GM21529 (cell line): ENCODE measurements at regions not wholly inside any gene's neighbourhood (a gene's known extent, or its start where the extent isn't known, plus 50 kb on each side); places are given as distances from the start of the nearest gene placed in this dataset.

Source experiments
- ATAC-seq: cut with Tn5 transposase; IDR thresholded peaks from one replicate; pipeline ENCODE4 v1.9.1; 2021; ENCODE audit not compliant: unreplicated experiment

DNA sequence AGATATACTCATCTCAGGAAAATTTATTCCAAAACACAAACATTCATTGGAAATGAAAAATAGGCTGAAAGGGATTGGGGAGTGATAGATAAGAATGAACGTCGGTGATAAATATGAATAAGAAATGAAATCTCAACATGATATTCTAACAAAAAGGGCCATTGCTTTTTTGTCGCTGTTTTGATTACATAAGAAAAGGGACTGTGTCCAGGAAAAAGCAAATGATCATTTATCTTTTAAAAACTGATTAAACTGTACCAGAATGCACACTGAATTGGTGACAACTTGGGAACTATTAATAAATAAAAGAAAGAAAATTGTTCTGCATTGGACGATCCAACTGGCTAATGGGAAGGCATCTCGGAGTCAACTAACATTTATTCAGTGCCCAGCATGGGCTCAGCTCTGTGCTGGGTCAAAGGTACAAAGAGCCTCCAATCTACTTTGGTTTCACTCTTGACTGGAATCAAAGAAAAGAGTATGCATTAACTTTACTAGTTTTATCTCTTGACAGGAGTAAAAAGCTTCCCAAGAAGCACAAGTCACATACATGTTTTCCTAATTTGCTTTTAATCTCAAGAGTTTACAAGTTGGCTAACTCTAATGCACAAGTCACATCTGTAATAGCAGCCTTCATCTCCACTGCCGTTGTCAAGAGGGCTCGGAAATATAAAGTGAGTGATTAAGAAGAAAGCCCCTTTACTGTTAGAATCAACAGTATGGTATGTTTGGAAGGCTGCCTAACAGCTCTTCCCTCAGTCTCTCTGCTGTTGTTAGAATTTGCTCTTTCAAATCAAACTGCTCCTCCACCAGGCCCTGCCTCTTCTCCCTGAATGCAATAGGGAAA lies 280.0 kb downstream of the IGSF11 start:
- no peak for ATAC-seq

GRCh38 chr3:118755253-118755801 lies 279.3 kb downstream of the IGSF11 start:
- ATAC-seq: no peak

DNA sequence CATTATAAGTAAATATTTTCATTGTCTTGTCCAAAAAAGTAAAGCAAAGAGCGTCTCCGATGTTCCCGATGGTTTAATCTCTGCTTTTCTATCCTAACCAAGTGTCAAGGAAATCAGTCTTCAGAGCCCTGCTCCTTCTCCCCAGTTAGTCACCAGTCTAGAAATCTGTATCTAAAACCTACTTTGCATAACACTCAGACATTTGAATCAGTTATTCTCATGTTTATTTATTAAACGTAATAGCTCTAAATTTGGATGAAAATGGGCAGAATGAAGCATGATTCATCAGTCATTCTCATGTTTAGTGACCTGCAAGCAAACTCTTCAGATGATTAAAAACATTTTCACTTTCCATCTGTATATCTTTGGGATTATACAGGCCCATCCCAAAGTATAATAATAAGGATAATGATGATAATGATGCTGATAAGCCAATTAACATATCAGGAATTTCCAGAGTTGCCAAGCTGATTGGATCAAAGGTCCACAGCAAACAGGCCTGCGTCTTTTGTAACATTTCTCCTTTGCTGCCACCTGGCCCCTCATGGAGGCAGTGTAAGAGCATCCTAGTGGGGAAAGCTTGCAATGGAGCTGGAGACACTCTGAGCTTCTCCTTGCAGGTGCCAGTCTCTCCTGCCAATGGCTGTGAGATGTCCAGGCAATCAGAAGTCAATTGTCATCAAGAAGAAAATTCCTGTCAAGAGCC lies 273.9 kb downstream of the IGSF11 start:
- peak; percentile 54 for ATAC-seq

DNA sequence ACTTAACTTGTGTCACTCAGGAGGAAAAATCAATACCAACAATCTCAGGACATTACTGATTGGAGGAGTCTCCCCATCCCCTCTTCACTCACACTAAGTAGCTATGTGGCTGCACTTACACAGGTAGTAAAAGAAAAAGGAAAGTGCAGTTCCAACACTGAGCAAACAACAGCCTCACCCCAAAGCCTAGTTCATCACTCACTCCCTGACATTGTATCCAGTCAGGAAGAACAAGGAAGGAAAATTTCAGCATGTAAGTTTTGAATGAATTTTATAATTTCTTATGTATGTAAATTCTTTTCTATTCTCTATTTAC lies 273.4 kb downstream of the IGSF11 start:
- peak; percentile 33 for ATAC-seq

DNA sequence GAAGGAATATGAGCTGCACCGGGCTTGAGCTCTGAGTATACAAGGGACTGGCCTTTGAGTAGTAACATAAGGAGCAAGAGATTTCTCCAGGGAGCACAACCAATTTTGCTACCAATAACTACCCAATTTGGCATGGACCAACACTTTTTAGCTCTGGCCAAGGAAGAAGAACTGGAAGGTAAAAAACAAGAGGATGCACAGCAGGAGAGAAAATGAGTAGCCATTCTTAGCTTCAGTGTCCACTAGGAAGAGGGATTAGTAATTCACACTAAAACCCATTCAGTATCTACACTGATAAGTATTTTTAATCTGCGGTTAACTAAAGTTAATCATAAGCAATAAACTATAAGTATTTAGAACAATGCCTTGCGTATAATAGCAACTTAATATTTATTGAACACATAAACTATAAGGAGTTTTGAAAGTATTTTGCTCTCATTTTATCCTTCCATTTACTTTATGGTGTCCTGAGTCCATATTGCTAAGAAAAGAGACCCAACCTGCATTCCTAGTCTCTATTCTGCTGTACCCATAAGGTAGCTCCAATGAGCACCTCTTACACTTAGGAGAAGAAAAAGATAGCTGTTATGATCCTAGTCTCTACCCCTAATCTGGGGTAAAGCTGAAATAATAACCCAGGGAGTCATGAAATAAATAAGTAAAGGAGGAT lies 268.9 kb downstream of the IGSF11 start:
- no peak for ATAC-seq

GRCh38 chr3:118766306-118766669 lies 268.4 kb downstream of the IGSF11 start:
- no peak for ATAC-seq

- ATAC-seq: no peak
Observed at GRCh38 chr3:118772036-118772435, 262.6 kb downstream of the IGSF11 start.

DNA sequence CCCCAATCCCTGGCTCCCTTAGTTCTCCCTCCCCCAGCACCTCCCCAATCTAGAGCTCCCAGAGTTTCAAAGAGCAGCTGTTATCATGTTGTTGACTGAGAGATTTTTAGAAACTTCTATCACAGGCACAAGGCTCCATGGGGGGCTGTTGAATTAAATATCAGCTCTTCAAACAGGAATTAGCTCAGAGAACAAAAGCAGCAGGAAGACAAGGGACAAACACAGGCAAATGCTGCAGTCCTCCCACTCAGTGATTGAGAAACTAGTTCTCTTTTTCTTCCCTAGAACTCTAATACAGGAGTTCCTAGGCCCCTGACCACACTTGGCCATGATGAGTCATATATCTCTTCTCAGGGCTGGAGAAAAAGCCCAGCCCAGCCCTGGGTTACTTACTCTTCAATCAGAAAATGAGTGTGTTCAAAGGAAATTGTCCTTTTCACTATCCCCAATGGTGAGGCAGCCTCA lies 262.1 kb downstream of the IGSF11 start:
- peak; percentile 98 for ATAC-seq

DNA sequence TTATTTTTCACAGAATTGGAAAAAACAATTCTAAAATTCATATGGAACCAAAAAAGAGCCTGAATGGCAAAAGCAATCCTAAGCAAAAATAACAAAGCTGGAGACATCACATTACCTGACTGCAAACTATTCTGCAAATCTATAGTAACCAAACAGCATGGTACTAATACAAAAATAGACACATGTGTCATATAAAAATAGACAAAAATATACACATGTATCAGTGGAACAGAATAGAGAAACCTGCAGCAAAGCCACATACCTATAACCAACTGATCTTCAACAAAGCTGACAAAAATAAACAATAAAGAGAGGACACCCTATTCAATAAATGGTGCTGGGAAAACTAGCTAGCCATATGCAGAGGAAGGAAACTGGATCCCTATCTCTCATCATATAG lies 259.6 kb downstream of the IGSF11 start:
- ATAC-seq: no peak

DNA sequence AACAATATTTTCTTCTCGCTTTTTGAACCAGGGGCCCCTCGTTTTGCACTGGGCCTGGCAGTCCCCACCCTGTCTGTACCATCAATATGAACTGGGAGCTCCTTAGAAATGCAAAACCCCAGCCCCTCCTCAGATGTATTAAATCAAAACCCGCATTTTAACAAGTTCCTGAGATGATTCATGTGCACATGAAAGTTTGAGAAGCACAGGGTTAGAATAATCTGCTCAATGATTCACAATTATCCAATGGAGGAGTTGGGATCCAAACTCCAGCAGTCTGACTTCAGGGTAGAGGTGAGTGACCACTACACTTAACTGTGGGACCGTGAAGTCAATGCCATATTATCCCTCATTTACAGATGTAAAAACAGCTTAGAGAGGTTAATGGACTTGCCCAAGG lies 256.4 kb downstream of the IGSF11 start:
- no peak for ATAC-seq

DNA sequence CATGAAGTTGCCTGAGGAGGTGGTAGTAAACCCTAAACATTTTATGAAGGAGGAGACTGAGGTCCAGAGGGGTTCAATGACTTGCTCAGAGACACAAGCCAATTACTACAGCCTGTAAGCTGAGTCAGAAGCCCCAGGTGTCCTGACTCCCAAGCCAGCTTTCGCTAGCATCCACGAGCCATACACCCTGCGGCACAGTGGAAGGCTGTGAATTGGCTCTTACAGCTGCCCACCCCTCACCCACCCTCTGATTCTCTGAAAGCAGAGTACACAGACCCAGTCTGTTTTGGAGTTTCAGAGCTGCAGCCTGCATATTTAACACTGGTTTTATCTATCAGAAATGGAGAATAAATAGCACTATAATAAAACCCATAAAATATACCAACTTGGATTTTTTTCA lies 253.4 kb downstream of the IGSF11 start:
- ATAC-seq: no peak

- ATAC-seq: no peak
Observed at GRCh38 chr3:118781839-118782238, 252.8 kb downstream of the IGSF11 start.

GRCh38 chr3:118782755-118783202 lies 251.9 kb downstream of the IGSF11 start:
- peak; percentile 90 for ATAC-seq

- ATAC-seq: no peak
Observed at GRCh38 chr3:118785415-118785814, 249.2 kb downstream of the IGSF11 start.

DNA sequence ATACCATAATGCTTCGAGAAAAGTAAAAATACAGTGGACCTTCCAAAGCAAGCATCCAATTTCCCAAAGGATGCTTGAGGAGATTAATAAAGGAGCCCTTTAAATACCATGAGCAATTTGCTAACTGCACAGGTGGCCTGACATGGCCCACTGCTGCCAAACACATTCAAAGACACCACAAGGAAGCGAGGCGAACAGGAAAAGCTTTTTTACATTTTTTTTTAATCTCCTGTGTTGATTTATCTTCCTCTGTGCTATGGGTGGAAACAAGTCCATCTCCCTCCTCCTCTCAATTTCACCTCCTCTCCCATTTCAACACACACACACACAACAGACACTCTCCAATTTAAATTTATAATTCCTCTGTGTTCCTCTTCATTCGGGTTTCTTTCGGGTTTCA lies 243.4 kb downstream of the IGSF11 start:
- ATAC-seq: no peak

DNA sequence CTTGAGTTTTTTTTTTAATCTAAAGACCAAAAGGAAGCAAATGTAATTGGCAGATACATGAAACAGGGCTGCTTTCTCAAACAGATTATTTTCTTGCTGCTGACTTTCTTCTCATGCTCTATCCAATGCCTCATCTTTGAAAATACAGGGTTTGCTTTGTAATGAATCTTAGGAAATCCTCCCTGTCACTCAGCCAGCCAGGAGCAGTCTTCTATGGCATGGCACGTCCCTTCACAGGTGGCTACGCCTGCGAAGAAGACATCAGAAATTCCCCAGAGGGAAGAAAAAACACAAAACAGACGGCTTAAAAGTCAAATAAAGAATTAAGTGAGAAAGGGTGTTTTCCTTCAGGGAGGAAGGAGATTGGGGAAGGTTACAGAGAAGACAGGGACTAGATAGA lies 242.5 kb downstream of the IGSF11 start:
- no peak for ATAC-seq

DNA sequence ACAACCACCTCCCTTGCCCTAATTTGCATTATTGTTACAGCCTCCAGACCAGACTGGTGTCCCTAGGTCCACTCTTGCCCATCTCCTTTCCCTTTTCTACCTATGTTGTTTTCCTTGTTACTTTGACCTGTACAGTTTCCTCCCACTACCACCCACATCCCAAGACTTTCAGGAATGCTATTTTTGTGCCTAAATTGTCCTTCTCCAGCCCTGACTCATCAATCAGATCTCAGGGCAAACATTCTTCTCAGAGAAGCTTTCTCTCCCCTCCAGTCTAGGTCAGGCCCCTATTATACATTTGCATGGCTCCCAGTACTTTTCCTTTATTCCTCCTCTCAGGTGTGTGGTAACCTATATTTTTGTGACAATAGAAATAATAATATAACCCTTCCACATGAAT lies 241.5 kb downstream of the IGSF11 start:
- no peak for ATAC-seq

DNA sequence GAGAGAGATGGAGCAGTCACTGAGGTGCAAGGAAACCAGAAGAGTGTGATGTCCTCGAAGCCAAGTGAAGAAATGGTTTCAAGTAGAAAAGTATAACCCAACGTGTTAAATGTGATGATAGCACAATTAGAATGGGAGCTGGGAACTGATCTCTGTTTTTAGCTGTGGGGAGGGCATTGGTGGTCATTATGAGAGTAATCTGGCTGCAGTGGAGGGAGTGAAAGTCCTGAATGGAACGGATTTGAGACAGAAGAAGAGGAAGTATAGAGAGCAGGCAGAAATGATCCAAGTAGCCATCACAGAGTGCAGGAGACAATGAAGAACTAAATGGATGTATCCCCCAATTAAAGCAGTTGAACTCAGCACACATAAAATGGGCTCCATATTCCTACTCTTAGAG lies 235.3 kb downstream of the IGSF11 start:
- ATAC-seq: no peak

DNA sequence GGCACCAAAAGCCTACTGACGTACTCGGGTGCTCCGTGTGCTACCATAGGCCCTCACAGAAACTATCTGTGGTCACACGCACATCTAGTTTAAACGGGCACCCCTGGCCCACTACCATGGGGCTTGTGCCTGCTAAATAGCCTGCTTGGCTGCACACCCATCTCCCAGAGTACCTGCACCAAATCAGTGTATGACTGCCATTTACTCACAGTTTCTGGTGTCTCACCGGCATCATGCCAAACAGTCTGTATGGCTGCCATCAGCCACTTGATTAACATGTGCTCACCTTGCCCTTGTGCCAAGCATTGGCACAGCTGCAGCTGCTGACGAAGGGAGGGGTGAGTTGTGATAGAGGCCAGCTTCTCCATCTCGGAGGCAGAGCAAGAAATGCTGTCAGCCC lies 232.7 kb downstream of the IGSF11 start:
- no peak for ATAC-seq

- no peak for ATAC-seq
Observed at GRCh38 chr3:118802325-118803095, 232.1 kb downstream of the IGSF11 start.

DNA sequence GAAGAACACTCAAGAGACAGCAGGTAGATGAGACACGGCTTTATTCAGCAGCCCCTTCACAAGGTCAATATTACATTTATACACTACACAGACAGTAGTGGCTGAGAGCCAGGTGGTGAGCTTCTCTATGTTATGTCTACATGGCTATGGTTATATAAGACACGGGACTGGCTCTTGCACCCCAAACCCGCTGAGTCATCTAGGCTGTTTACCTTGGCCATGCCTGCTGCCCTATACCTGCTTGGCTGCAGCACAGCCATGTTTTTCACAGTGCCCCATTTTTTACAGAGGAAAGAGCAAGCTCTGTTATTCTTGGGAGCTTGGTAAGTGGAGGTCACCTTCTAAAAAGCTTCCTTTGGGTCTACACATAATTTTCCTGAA lies 231.6 kb downstream of the IGSF11 start:
- no peak for ATAC-seq
